ENCODE measurements at regions not wholly inside any gene's neighbourhood (a gene's known extent, or its start where the extent isn't known, plus 50 kb on each side); places are given as distances from the start of the nearest gene placed in this dataset.
"Not testable (repeated sequence)": the region's sequence is repeated elsewhere in the genome, so short reads cannot be mapped to it uniquely, and the experiment has no call there.

DNA sequence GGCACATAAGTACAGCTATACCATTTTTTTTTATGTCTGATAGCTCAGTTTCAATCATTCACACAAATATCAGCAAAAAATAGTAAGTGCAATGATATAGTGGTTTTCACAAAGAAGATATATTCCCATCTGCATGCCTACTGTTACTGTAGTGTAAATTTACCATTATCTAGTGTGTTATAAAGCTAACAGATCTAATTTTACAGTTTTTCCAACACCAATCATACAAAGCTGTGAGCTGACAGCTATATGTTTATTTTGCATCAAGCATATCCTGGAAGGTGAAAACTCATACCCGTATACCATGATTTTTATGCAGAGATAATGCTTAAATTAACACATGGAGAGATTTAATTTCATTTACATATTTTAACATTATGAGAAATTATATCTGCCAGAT lies 89.9 kb upstream of the HAPLN1 start:
- Histone ChIP-seq H3K4me3 (no peak overlapping the region), H3K27ac (no peak overlapping the region)
- DNase-seq (ENCODE audit: low spot score), result no peak
- TF ChIP-seq, protein P1, sequence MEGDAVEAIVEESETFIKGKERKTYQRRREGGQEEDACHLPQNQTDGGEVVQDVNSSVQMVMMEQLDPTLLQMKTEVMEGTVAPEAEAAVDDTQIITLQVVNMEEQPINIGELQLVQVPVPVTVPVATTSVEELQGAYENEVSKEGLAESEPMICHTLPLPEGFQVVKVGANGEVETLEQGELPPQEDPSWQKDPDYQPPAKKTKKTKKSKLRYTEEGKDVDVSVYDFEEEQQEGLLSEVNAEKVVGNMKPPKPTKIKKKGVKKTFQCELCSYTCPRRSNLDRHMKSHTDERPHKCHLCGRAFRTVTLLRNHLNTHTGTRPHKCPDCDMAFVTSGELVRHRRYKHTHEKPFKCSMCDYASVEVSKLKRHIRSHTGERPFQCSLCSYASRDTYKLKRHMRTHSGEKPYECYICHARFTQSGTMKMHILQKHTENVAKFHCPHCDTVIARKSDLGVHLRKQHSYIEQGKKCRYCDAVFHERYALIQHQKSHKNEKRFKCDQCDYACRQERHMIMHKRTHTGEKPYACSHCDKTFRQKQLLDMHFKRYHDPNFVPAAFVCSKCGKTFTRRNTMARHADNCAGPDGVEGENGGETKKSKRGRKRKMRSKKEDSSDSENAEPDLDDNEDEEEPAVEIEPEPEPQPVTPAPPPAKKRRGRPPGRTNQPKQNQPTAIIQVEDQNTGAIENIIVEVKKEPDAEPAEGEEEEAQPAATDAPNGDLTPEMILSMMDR (IDR thresholded peaks at IDR 0.05), result no peak

DNA sequence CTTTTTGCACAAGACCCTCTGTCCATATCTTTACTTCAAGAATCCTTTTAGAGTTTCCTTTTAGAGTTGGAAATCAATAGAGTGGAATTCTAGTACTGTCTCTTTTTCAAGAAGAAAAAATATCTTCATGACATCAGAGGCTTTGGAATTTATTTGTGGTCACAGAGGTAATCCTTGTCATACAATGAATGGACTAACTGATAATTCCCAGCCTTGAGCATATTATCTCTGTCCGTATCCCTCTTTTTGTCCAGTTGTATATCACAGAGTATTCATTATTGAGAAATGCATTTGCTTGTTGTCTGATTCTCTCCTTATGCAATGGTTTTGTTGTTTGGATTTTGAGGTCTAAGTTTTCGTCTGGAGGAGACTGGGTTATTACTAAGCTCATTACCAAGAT lies 82.0 kb upstream of the HAPLN1 start:
- no peak overlapping the region for H3K4me3 ChIP-seq
- TF ChIP-seq, protein P1 (IDR thresholded peaks at IDR 0.05), result no peak
- no peak overlapping the region for H3K27ac ChIP-seq
- DNase-seq (ENCODE audit: low spot score), result no peak

DNA sequence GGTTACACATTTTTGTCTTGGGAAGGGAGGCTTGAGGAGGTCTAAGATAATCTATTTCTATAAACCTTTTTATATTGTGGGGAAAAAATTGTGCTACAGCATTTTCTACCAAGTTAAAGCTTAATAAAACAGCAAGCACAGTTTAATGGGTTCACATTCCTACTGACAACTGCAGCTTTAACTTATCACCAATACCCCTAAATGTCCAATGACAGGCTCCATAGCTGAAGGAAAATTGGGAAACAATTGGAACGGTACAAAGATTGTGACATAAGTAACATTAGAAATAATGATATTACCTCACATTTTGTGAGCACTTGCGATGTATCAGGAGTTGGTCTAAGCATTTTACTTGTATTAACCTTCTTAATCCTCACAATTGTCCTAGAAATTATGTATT lies 79.5 kb upstream of the HAPLN1 start:
- H3K27ac ChIP-seq, result no peak overlapping the region
- TF ChIP-seq, protein P1 (IDR thresholded peaks at IDR 0.05), result no peak
- DNase-seq (ENCODE audit: low spot score), result no peak

DNA sequence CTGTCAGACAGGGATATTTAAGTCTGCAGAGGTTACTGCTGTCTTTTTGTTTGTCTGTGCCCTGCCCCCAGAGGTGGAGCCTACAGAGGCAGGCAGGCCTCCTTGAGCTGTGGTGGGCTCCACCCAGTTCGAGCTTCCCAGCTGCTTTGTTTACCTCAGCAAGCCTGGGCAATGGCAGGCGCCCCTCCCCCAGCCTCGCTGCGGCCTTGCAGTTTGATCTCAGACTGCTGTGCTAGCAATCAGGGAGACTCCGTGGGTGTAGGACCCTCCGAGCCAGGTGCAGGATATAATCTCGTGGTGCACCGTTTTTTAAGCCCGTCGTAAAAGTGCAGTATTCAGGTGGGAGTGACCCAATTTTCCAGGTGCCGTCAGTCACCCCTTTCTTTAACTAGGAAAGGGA lies 78.4 kb upstream of the HAPLN1 start:
- H3K27ac ChIP-seq; H3K4me3 ChIP-seq; DNase-seq (ENCODE audit: low spot score): not testable (repeated sequence)

More for the DNA sequence above, 79.5 kb upstream of the HAPLN1 start:
- H3K4me3 ChIP-seq, result no peak overlapping the region

DNA sequence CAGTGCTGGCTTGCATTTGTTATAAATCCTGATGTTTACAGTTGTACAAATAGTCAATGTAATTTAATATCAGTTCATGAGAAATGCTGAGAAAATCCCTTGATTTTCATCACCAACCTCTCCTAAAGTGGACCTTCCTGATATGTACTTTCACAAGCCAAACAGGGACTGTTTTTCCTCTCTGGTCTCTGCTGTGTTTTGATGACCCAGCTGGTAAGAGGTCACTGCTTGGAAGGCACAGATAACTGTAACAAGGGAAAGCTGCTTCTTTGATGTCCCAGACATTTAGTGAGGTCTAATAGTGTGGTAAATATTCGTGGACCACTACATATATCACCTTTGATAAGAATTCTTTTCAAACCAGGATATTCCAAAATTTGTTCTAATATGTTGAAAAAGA lies 68.7 kb upstream of the HAPLN1 start:
- Histone ChIP-seq H3K27ac (no peak overlapping the region), H3K4me3 (no peak overlapping the region)
- TF ChIP-seq, protein P1 (IDR thresholded peaks at IDR 0.05), result no peak
- DNase-seq (ENCODE audit: low spot score), result no peak

DNA sequence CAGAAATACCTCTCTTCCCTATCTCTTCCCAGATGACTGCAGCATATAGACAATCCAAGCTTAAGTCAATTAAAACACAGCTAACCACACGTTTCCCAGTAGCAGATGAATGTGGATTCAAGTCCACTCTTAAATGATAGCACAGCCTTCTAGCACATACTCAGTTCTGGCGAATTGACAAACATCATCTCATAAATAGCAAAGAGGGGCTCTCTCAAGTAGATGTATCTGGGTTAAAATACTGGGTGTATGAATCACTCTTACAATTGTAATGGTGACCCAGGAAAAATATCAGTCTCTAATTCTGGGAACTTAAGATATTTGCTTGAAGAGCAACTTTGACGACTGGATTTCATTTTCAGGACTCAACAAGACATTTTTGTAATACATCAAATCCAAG lies 67.0 kb upstream of the HAPLN1 start:
- H3K4me3 ChIP-seq, result no peak overlapping the region
- no peak overlapping the region for H3K27ac ChIP-seq
- no peak for DNase-seq (ENCODE audit: low spot score)
- TF ChIP-seq, protein P1 (IDR thresholded peaks at IDR 0.05), result no peak

DNA sequence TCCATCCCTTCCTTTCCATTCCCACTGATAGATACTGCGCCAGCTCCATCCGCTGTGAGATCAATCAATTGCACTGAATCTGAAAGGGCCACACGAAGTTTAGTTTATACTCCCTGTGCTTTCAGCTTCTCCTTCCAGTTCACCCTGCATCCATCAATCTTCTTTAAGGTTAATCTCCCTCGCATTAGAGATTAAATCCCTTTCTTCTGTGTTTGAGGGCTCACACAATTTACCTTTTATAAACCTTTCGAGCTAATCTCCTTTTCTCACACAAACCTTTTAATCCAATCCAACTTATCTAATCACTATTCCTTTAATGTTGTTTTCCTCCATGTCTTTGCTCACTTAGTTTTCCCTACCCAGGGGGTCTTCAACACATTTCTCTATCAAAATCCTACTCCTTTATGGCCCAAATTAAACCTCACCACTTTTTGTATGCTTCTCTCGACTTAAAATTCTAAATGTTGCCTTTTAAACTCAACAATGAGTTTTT lies 64.6 kb upstream of the HAPLN1 start:
- Histone ChIP-seq H3K27ac (no peak overlapping the region), H3K4me3 (no peak overlapping the region)
- DNase-seq (ENCODE audit: low spot score), result no peak
- TF ChIP-seq, protein P1 (IDR thresholded peaks at IDR 0.05), result no peak
